Esophagus muscularis mucosa (tissue), 4 donors: ENCODE measurements at regions not wholly inside any gene's neighbourhood (a gene's known extent, or its start where the extent isn't known, plus 50 kb on each side); places are given as distances from the start of the nearest gene placed in this dataset.
A peak's percentile ranks its signal among the peaks of the same experiment; 100 is the strongest.

Source experiments
- DNase-seq: peaks from one replicate; pipeline ENCODE4 v3.0.0-alpha.2; 2017; ENCODE audit errors: extremely low spot score
- H3K27ac ChIP-seq, 4 donors: fragments of 200-600 bp; sonication (generic); replicated peaks in 1 of 4; 1 replicate in 3 of 4; 2 replicates in 1 of 4; pipeline ENCODE4 v1.5.1; 2016 to 2019; ENCODE audit warnings: mild to moderate bottlenecking in 1 of 4
- H3K27me3 ChIP-seq, 4 donors: fragments of 200-600 bp; sonication (generic); one replicate each; pipeline versions ENCODE4 v1.5.1 to v1.6.0; 2016 to 2019
- H3K36me3 ChIP-seq, 4 donors: fragments of 200-600 bp; sonication (generic); one replicate each; pipeline ENCODE4 v1.5.1; 2016 to 2019
- H3K4me1 ChIP-seq, 4 donors: fragments of 200-600 bp; sonication (generic); one replicate each; pipeline ENCODE4 v1.5.1; 2016 to 2019
- H3K4me3 ChIP-seq, 4 donors: fragments of 200-600 bp; sonication (generic); 1 replicate in 2 of 4; 2 replicates in 2 of 4; pipeline ENCODE4 v1.5.1; 2016 to 2019; ENCODE audit warnings: mild to moderate bottlenecking in 4 of 4, moderate library complexity in 1 of 4
- H3K9me3 ChIP-seq, 4 donors: fragments of 200-600 bp; sonication (generic); 1 replicate in 3 of 4; 2 replicates in 1 of 4; pipeline ENCODE4 v1.5.1; 2016 to 2019
- EP300 ChIP-seq: sonication (generic); formaldehyde crosslinking; IDR thresholded peaks from one replicate; pipeline ENCODE4 v1.6.1; 2017; ENCODE audit warnings: antibody characterized with exemption
- POLR2A ChIP-seq: fragments of 450-650 bp; IDR thresholded peaks from one replicate; pipeline ENCODE4 v1.6.1; 2017; ENCODE audit warnings: antibody characterized with exemption, moderate library complexity, mild to moderate bottlenecking, low read depth
- POLR2AphosphoS5 ChIP-seq, 2 donors: sonication (generic); formaldehyde crosslinking; IDR thresholded peaks; one replicate each; pipeline ENCODE4 v1.6.1; 2017; ENCODE audit warnings: antibody characterized with exemption in 2 of 2
- WGBS: methylation state at CpG from one replicate; pipeline ENCODE4 v1.1.5; 2018; 5-methylcytosine and 5-hydroxymethylcytosine counted together
- intact Hi-C: fragments of 100-400 bp; cut with DNase I; formaldehyde crosslinking; loops from one replicate; pipeline ENCODE4 v1.15.1; 2023
- TF ChIP-seq, protein P1 (sequence below), 3 experiments: fragments of 200-600 bp in 2 of 3; fragments of 450-650 bp in 1 of 3; sonication (generic) in 2 of 3; IDR thresholded peaks; one replicate each; pipeline ENCODE4 v1.5.1; 2017 to 2019; ENCODE audit warnings: antibody characterized with exemption in 3 of 3, mild to moderate bottlenecking in 2 of 3, moderate library complexity in 1 of 3

DNA sequence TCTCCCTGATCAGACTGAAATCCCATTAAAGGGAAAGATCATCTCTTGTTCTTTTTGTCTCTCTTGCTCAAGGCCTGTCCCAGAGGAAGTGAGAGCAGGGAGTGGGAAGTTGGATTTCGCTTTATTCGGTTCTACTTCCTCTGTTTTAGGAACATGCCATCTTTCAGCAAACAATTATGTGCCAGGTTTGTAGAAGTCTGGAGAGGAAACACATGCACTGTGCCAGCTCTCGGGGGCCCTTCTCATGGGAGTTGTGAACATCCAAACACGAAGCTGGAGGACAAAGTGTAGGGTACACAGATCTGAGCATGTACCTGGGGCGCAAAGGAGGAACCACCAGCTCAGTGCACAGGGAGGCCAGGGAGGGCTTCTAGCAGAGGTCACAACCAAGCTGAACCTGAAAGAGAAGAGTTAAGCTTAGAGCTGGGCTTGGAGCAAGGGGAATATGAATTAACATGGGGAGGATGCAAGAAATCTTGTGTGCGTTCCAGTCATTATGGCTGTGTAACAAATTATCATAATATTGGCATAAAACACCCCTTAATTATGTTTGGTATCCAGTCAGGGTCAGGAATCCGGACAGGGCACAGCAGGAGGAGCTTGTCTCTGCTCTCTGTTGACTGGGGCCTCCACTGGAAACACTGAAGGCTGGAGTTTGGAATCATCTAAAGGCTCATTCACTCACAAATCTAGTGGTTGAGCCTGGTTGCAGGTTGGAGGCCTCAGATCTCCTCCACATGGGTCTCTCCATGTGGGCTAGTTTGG is 128.6 kb downstream of the ZFP36L2 start:
- Histone ChIP-seq H3K36me3 (no peaks in the 10 kb centered on the region), H3K27me3 (no peaks in the 10 kb centered on the region), H3K4me3 (no peak overlapping the region), H3K27ac (peak overlapping the region in 2 of 4 donors; percentile 22 to 34), H3K4me1 (peaks cover 19 to 34% (median 31%) of the 10 kb centered on the region in 4 donors), H3K9me3 (no peaks in the 10 kb centered on the region)
- TF ChIP-seq POLR2A: no peak
- no peak for TF ChIP-seq POLR2AphosphoS5 (IDR thresholded peaks at IDR 0.05)
- TF ChIP-seq, protein P1, sequence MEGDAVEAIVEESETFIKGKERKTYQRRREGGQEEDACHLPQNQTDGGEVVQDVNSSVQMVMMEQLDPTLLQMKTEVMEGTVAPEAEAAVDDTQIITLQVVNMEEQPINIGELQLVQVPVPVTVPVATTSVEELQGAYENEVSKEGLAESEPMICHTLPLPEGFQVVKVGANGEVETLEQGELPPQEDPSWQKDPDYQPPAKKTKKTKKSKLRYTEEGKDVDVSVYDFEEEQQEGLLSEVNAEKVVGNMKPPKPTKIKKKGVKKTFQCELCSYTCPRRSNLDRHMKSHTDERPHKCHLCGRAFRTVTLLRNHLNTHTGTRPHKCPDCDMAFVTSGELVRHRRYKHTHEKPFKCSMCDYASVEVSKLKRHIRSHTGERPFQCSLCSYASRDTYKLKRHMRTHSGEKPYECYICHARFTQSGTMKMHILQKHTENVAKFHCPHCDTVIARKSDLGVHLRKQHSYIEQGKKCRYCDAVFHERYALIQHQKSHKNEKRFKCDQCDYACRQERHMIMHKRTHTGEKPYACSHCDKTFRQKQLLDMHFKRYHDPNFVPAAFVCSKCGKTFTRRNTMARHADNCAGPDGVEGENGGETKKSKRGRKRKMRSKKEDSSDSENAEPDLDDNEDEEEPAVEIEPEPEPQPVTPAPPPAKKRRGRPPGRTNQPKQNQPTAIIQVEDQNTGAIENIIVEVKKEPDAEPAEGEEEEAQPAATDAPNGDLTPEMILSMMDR (IDR thresholded peaks at IDR 0.05): no peak
- TF ChIP-seq EP300: no peak
- WGBS: 51% methylated on average over 6 of the region's 7 CpGs
- DNase-seq: no peak
- intact Hi-C loops: no loop called here

DNA sequence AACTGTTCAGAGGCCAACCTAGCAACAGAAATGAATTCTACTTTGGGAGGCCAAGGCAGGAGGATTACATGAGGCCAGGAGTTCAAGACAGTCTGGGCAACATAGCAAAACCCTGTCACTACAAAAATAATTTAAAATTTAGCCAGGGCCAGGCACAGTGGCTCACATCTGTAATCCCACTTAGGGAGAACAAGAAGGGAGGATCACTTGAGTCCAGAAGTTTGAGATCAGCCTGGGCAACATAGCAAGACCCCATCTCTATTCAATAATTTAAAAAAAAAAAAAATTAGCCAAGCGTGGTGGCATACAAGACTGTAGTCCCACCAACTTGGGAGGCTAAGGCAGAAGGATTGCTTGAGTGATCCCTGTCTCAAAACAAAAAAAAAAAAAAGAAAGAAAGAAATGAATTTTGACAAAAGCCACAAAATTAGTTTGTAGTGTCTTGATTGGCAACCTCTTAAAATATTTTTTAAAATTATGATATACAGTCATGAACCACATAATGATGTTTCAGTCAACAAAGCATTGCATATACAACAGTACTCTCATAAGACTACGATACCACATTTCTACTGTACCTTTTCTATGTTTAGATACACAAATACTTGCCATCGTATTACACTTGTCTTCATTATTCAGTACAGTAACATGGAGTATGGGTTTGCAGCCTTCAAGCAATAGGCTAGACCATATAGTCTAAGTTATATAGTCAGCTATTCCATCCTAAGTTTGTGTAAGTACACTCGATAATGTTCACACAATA is 130.7 kb downstream of the ZFP36L2 start:
- H3K36me3 ChIP-seq: no peaks in the 10 kb centered on the region
- peaks cover 0 to 3% (median 2%) of the 10 kb centered on the region in 4 donors for H3K9me3 ChIP-seq
- H3K27me3 ChIP-seq: no peaks in the 10 kb centered on the region
- DNase-seq: no peak
- intact Hi-C loops: no loop called here
- 90% methylated on average over 4 of the region's 4 CpGs for WGBS
- H3K4me1 ChIP-seq: peaks cover 5 to 14% (median 13%) of the 10 kb centered on the region in 4 donors
- no peak overlapping the region for H3K4me3 ChIP-seq
- no peak overlapping the region for H3K27ac ChIP-seq
- TF ChIP-seq POLR2A: no peak
- TF ChIP-seq POLR2AphosphoS5 (IDR thresholded peaks at IDR 0.05): no peak
- TF ChIP-seq, protein P1 (IDR thresholded peaks at IDR 0.05): no peak
- no peak for TF ChIP-seq EP300

DNA sequence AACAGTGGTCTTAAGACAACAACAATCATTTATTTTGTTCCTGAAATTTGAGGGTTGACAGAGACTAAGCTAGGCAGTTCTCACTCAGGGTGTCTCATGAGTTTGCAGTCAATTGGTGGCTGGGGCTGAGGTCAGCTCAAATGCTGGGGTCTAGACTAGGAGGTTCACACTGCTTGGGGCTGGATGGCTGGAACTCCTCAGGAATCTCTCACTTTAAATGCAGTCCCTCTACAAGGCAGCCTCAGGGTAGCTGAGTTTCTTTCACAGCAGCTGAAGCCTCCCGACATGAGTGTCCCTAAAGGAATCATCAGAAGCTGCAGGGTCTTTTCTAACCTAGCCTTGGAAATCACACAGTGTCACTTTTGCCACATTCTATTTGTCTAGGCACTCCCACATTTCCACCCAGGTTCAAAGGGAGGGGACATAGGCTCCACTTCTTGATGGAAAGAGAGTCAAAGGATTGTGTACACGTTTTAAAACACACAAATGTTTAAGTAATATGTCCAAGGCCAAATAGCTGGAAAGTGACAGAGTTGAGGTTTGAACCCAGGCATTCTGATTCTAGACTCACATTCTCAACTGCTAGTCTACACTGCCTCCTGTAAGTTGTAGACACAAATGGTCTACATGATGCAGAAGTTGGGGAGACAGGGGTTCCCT is 133.8 kb downstream of the ZFP36L2 start:
- DNase-seq: no peak
- TF ChIP-seq POLR2AphosphoS5 (IDR thresholded peaks at IDR 0.05) (no peak), EP300 (no peak), POLR2A (no peak)
- TF ChIP-seq, protein P1 (IDR thresholded peaks at IDR 0.05): no peak

DNA sequence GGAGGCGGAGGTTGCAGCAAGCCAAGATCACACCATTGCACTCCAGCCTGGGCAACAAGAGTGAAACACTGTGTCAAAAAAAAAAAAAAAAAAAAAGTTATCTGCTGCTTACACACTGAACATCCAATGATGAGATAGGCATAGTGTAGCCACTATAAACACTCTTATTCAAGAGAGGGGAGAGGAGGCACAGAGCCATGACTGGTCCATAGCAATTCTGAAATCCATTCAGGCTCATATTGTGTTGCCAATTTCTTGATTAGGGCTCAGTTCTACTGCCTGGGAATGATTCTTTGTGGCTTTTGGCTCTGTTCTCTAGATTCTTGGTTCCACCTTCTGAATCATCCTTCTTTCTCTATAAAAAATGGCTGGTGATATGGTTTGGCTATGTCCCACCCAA is 136.1 kb downstream of the ZFP36L2 start:
- WGBS: 0% methylated on average over 1 of the region's 1 CpG
- intact Hi-C loops: no loop called here
- no peak for DNase-seq
- Histone ChIP-seq H3K27ac (no peak overlapping the region), H3K4me3 (no peak overlapping the region), H3K36me3 (no peaks in the 10 kb centered on the region), H3K27me3 (no peaks in the 10 kb centered on the region), H3K4me1 (peaks cover 23 to 32% (median 29%) of the 10 kb centered on the region in 4 donors), H3K9me3 (peaks cover 0 to 7% (median 3%) of the 10 kb centered on the region in 4 donors)
- TF ChIP-seq, protein P1 (IDR thresholded peaks at IDR 0.05): no peak
- TF ChIP-seq POLR2A (no peak), EP300 (no peak), POLR2AphosphoS5 (IDR thresholded peaks at IDR 0.05) (no peak)

More for the DNA sequence above, 133.8 kb downstream of the ZFP36L2 start:
- no peaks in the 10 kb centered on the region for H3K27me3 ChIP-seq
- no peak overlapping the region for H3K27ac ChIP-seq
- H3K4me3 ChIP-seq: no peak overlapping the region
- H3K9me3 ChIP-seq: peaks cover 0 to 7% (median 3%) of the 10 kb centered on the region in 4 donors
- peaks cover 3 to 9% (median 7%) of the 10 kb centered on the region in 4 donors for H3K4me1 ChIP-seq
- H3K36me3 ChIP-seq: no peaks in the 10 kb centered on the region
- intact Hi-C loops: no loop called here
- 77% methylated on average over 1 of the region's 2 CpGs for WGBS
